Stimulated activated CD4-positive, alpha-beta T cell treated with anti-CD3 and anti-CD28 coated beads, Interleukin-12 subunit alpha, Interleukin-12 subunit beta, amount 100 ng/mL, for 24 hours (primary cell): ENCODE measurements at regions not wholly inside any gene's neighbourhood (a gene's known extent, or its start where the extent isn't known, plus 50 kb on each side); places are given as distances from the start of the nearest gene placed in this dataset.

Experiments
- DNase-seq, 2 experiments: peaks; one replicate each; pipeline ENCODE4 v3.0.0-alpha.2; 2020; ENCODE audit warnings: low read depth in 2 of 2

- DNase-seq: no peak
Measured at GRCh38 chr5:110112348-110112747, 422.6 kb downstream of the MAN2A1 start.

DNA sequence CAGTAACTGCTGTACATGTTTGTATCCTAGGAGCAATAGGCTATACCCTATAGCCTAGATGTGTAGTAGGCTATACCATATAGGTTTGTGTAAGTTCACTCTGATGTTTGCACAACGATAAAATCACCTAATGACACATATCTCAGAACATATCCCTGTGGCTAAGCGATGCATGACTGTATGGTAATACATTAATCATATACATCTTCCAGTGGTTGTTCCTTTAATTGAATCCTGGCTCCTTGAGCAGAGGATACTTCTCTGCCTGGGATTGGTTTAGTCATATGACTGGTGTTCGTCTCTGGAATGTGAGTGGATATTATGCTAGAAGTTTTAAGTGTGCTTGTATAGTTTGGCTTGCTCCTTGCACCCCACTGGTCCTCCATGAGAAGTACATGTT, 425.8 kb downstream of the MAN2A1 start:
- no peak for DNase-seq

- no peak for DNase-seq
Measured at GRCh38 chr5:110116539-110116938, 426.8 kb downstream of the MAN2A1 start.

DNA sequence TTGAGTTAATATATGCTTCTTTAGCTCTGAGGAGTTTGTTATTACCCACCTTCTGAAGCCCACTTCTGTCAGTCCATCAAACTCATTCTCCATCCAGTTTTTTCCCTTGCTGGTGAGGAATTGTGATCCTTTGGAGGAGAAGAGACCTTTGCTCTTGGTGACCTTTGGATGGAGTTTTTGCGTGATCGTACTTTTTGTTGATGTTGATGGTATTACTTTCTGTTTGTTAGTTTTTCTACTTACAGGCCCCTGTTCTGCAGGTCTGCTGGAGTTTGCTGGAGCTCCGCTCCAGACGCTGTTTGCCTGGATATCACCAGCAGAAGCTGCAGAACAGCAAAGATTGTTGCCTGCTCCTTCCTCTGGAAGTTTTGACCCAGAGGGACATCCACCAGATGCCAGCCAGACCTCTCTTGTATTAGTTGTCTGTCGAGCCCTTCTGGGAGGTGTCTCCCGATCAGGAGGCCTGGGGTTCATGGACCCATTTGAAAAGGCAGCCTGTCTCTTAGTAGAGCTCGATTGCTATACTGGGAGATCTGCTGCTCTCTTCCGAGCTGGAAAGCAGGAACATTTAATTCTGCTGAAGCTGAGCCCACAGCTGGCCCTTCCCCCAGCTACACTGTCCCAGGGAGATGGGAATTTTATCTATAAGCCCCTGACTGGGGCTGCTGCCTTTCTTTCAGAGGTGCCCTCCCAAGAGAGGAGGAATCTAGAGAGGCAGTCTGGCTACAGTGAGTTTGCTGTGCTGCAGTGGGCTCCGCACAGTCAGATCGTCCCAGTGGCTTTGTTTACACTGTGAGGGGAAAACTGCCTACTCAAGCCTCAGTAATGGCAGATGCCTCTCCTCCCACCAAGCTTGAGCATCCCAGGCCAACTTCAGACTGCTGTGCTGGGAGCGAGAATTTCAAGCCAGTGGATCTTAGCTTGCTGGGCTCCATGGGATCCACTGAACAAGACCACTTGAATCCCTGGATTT, 445.5 kb downstream of the MAN2A1 start:
- DNase-seq: no peak

GRCh38 chr5:110150199-110150598, 460.5 kb downstream of the MAN2A1 start:
- DNase-seq: no peak

- no peak for DNase-seq
Measured at GRCh38 chr5:110159202-110159601, 469.5 kb downstream of the MAN2A1 start.

DNA sequence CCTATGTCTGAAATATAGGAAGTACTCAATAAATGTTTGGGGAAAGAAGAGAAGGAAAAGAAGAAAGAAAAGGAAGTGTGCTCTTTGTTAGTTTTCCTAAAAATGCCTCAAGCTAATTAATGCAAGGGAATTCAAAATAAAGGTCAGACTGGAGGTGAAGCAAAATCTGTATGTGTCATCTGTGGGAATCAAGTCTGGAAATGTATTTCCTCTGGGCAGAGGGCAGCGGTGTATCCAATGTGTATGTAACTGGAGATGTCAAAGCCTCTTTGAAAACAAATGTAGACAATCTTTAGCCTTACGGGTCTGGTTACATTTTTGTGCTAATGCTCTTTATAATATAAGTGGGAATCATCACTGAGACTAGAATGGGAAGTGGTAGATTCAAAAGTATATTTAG, 471.4 kb downstream of the MAN2A1 start:
- no peak for DNase-seq

DNA sequence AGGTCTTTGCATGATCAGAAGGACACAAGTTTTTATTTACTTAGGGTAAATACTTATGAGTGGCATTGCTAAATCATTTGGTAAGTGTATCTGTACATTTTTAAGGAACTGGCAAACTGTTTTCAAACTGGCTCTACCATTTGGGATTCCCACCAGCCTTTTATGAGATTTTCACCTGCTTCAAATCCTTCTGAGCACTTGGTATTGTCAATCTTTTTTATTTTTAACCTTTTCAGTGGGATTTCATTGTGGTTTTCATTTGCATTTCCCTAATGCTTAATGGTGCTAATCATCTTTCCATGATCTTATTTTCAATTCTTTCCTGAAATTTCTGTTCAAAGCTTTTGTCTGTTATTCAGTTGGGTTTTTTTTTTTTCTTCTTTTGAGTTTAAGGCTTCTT, 475.6 kb downstream of the MAN2A1 start:
- no peak for DNase-seq

GRCh38 chr5:110167384-110167783, 477.7 kb downstream of the MAN2A1 start:
- DNase-seq: no peak

GRCh38 chr5:110169461-110169860, 479.7 kb downstream of the MAN2A1 start:
- DNase-seq: no peak

DNA sequence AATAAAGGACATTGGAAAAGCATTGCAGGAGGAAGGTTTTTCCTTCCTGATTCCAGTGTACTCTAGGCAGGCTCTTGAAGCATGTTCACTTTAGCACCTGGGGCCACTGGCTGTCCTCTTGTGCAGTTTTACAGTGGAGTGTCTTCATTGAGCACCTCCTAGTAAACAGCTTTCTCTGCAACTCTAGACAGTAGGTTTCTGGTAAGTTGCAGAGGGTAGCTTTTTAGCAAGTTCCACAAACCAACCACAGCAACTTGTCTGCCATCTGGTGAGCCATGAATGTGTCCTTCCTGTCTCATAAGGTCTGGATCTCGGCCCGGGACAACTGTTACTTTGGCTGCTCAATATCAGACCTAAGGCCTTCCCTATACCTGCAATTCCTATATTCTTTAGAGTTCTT, 488.0 kb downstream of the MAN2A1 start:
- no peak for DNase-seq

GRCh38 chr5:110179321-110179720, 489.6 kb downstream of the MAN2A1 start:
- DNase-seq: no peak

- DNase-seq: no peak
Measured at GRCh38 chr5:110194191-110194590, 504.5 kb downstream of the MAN2A1 start.

- DNase-seq: no peak
Measured at GRCh38 chr5:110195288-110195687, 505.6 kb downstream of the MAN2A1 start.

DNA sequence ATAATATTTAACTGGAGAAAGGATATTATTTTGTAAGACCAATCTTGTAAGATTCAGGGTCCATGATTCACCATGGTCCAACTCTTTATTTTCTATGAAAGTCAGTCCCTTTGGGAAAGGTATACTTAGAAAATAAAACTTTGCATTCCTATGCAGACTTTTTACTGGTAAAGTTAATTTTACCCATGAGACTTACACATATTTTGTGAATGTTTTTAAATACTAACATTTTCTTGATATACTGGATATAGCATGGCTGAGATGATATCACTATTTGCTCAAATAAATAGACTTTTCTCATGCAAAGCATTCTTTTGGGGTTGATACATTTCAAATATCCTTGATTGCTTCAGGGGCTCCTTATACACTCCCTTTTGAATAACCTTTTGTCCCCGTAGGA, 512.1 kb downstream of the MAN2A1 start:
- DNase-seq: no peak

- DNase-seq: no peak
Measured at GRCh38 chr5:110203661-110204060, 513.9 kb downstream of the MAN2A1 start.

- no peak for DNase-seq
Measured at GRCh38 chr5:110209401-110209800, 517.1 kb downstream of the TMEM232 start.

DNA sequence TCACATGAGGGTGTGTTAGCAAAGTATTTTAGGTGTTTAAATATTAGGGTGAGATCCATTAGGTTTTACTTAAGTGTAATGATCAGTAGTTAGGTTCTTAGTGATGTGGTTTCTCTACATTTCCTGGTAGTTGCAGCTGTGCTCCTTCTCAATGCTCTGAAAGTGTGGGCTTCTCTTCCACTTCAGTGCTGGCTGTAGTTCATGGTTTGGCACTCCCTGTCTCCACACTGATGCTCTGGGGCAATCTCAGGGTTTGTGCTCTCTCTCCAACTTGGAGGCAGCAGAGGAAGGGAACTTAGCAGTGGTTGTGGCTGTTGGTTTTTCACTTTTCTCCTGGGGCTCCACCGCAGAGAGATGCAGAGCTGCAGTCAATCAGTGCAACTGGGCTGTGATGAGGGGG, 507.5 kb downstream of the TMEM232 start:
- no peak for DNase-seq

DNA sequence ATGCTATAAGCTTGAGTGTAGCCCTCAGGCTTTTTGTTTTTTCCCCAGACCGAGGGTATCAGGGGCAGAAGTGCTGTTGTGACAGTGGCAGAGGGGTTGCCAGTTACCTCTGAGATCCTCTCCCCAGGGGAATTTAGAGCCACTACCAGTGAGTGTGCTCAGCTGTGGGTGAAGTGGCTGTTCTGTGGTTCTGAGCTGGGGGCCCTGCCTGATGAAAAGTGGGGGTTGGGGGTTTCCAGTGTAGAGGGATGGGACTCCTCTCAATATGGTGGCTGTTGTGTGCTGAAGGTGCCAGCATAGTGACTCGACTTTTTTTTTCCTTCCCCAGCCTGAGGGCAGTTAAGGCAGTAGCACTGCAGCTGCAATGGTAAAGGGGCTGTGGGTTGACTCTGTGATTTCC, 506.7 kb downstream of the TMEM232 start:
- no peak for DNase-seq

DNA sequence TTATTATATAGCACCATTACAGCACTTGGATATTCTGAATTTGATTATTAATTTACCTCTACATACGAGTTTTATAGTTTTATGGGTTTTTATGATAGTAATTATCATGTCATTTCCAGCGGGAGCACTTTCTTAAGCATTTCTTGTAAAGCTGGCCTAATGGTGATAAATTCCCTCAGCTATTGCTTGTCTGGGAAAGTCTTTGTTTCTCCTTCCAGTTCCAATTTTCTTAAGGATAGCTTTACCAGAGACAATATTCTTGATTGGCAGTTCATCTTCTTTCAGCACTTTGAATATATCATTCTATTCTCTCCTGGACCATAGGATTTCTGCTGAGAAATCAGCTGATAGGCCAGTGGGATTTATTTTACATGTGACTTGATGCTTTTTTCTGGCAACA, 505.4 kb downstream of the TMEM232 start:
- DNase-seq: no peak

- DNase-seq: no peak
Measured at GRCh38 chr5:110224050-110224449, 502.4 kb downstream of the TMEM232 start.

- no peak for DNase-seq
Measured at GRCh38 chr5:110225949-110226348, 500.5 kb downstream of the TMEM232 start.

DNA sequence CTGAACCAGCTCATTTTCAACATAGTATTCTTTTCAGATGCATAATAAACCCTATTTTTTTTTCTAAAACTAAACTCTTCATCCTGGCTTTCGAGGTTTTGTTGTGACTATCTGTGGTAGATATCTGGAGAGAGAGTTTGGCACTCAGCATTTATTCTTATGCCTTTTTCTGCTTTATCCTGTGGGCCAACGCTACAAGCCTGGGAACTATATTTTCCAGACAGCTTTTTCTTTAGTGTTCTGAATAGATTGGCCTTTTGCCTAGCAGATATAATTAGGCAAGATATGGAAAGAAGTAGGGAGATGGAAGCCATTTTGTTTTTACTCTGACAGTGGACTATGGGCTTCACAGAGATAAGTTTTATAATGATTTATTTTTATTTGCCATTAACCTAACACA, 486.7 kb downstream of the TMEM232 start:
- DNase-seq: no peak

GRCh38 chr5:110242950-110243349, 483.5 kb downstream of the TMEM232 start:
- DNase-seq: no peak
